Karpas-422 (cell line): ENCODE measurements at regions not wholly inside any gene's neighbourhood (a gene's known extent, or its start where the extent isn't known, plus 50 kb on each side); places are given as distances from the start of the nearest gene placed in this dataset.
"Not testable (repeated sequence)": the region's sequence is repeated elsewhere in the genome, so short reads cannot be mapped to it uniquely, and the experiment has no call there.

Experiments
- DNase-seq: peaks from one replicate; pipeline ENCODE4 v3.0.0-alpha.2; 2015
- H2AFZ ChIP-seq: fragments of 200-600 bp; sonication (generic); 2 replicates; pipeline ENCODE4 v1.6.1; 2014; ENCODE audit warnings: antibody characterized with exemption, low read length, mixed read lengths
- H3K27ac ChIP-seq: fragments of 200-600 bp; sonication (generic); 2 replicates; pipeline ENCODE4 v1.5.1; 2014; ENCODE audit warnings: mild to moderate bottlenecking, low read length, moderate library complexity
- H3K27me3 ChIP-seq: fragments of 200-600 bp; sonication (generic); 2 replicates; pipeline ENCODE4 v1.6.1; 2014; ENCODE audit warnings: low read length, mixed read lengths
- H3K36me3 ChIP-seq: fragments of 200-600 bp; sonication (generic); 2 replicates; pipeline ENCODE4 v1.6.1; 2014; ENCODE audit warnings: low read length, mixed read lengths; ENCODE audit not compliant: insufficient read depth
- H3K4me1 ChIP-seq: fragments of 200-600 bp; sonication (generic); 2 replicates; pipeline ENCODE4 v1.6.1; 2014; ENCODE audit warnings: mild to moderate bottlenecking, low read length, mixed read lengths
- H3K4me2 ChIP-seq: fragments of 200-600 bp; sonication (generic); 2 replicates; pipeline ENCODE4 v1.6.1; 2014; ENCODE audit warnings: low read length, low read depth, mild to moderate bottlenecking; ENCODE audit not compliant: poor library complexity, severe bottlenecking
- H3K4me3 ChIP-seq: fragments of 200-600 bp; sonication (generic); 2 replicates; pipeline ENCODE4 v1.5.1; 2014; ENCODE audit warnings: mild to moderate bottlenecking, antibody characterized with exemption, low read length, mixed read lengths
- H3K79me2 ChIP-seq: fragments of 200-600 bp; sonication (generic); 2 replicates; pipeline ENCODE4 v1.6.1; 2014; ENCODE audit warnings: mild to moderate bottlenecking, low read length, mixed read lengths
- H3K9ac ChIP-seq: fragments of 200-600 bp; sonication (generic); 2 replicates; pipeline ENCODE4 v1.6.0; 2014; ENCODE audit warnings: low read length
- H3K9me2 ChIP-seq: fragments of 200-600 bp; sonication (generic), shearing (Covaris generic); replicated peaks from 2 replicates; pipeline ENCODE4 v1.6.0; 2014; ENCODE audit warnings: mild to moderate bottlenecking, low read length, moderate library complexity; ENCODE audit not compliant: insufficient read depth
- H3K9me3 ChIP-seq: fragments of 300-700, 200-600 bp; sonication (generic); 2 replicates; pipeline ENCODE4 v1.6.1; 2014; ENCODE audit warnings: low read length, mixed read lengths
- H4K20me1 ChIP-seq: fragments of 200-600 bp; sonication (generic); 2 replicates; pipeline ENCODE4 v1.6.1; 2014; ENCODE audit warnings: mild to moderate bottlenecking, antibody characterized with exemption, low read length, low read depth; ENCODE audit not compliant: insufficient read depth

DNA sequence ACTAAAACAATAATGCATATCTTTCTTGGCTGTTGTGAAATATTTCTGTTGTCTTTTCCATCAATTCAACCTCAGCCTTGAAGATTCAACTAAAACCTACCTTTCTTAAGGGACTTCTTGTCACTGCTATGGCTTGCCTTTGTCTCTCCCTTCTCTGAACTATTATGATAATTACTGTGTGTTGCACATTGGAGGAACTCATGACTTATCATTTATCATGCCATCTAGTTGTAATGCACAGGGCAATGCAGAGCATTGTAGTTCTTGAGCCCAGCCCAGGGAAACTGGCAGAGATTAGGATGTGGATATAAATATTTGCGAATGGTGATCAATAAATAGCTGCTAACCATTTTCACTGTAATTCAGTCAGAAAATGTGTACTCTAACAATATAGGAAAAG is 427.1 kb upstream of the FRG2C start:
- H3K9me3 ChIP-seq = no peaks in the 10 kb centered on the region
- H3K27ac ChIP-seq = no peak overlapping the region
- H3K4me1 ChIP-seq = no peaks in the 10 kb centered on the region
- no peak overlapping the region for H3K4me2 ChIP-seq
- H3K9ac ChIP-seq = no peak overlapping the region
- no peak overlapping the region for H2AFZ ChIP-seq
- H3K27me3 ChIP-seq = no peaks in the 10 kb centered on the region
- H3K4me3 ChIP-seq = no peak overlapping the region
- DNase-seq = no peak
- H3K79me2 ChIP-seq = no peaks in the 10 kb centered on the region
- H3K36me3 ChIP-seq = no peaks in the 10 kb centered on the region
- H4K20me1 ChIP-seq = no peaks in the 10 kb centered on the region
- H3K9me2 ChIP-seq = no peaks in the 10 kb centered on the region

DNA sequence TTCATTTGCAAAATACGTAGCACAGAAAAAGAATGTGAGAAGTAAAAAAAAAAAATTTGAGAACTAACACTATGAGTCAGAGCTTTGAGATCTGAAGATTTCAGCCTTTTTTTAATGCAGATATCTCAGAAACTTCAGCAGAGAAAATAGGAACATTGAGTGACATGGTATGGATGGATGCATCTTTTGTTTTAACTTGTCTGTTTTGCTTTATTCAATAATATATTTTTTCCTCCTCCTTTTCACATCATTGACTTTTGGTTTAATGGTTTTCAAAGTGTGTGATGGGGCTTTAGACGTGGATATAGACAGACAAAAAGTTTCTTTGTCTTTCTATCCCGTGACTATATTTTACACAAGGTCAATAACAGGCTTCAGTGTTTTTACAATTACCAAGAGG is 426.7 kb upstream of the FRG2C start:
- no peaks in the 10 kb centered on the region for H3K79me2 ChIP-seq
- no peak overlapping the region for H3K27ac ChIP-seq
- H4K20me1 ChIP-seq = no peaks in the 10 kb centered on the region
- no peak overlapping the region for H3K4me2 ChIP-seq
- no peaks in the 10 kb centered on the region for H3K9me2 ChIP-seq
- H3K9me3 ChIP-seq = no peaks in the 10 kb centered on the region
- no peak overlapping the region for H3K4me3 ChIP-seq
- H3K27me3 ChIP-seq = no peaks in the 10 kb centered on the region
- H3K4me1 ChIP-seq = no peaks in the 10 kb centered on the region
- DNase-seq = no peak
- no peaks in the 10 kb centered on the region for H3K36me3 ChIP-seq
- no peak overlapping the region for H3K9ac ChIP-seq
- H2AFZ ChIP-seq = no peak overlapping the region

DNA sequence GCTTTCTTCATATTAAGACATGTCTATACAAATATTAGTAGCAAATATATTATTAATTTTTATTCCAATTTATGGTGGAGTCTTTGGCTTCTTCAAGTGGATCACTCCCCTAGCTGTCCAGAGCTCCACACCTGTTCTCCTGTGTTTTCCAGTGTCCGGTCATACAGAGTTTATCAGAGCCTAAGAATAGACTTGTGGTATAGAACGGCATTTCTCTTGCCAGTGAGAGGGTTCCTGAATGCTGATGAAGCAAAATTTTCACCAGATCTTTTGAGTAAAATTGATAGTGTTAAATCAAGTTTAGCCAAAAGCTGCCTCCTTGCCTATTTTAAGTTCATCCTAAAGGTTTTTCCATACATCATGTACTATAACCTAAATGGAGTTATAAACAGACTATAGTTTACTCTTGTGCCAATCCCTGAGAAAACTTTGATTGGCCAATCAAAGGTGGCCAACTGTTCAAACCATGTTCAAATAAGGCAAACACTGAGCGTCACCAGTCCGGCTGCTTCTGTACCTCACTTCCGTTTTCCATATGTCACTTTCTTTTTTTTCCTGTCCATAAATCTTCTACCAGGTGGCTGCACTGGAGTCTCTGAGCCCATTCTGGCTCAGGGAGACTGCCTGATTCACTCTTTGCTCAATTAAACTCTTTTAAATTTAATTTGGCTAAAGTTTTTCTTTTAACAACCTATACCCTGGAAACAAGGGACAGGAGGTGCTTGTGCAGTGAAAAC is 422.7 kb upstream of the FRG2C start:
- not testable (repeated sequence) for H3K9me2 ChIP-seq, H4K20me1 ChIP-seq, H3K4me3 ChIP-seq, H3K4me1 ChIP-seq, H3K27me3 ChIP-seq, H3K9ac ChIP-seq, H3K4me2 ChIP-seq, H2AFZ ChIP-seq, H3K27ac ChIP-seq, H3K9me3 ChIP-seq, DNase-seq, H3K36me3 ChIP-seq, H3K79me2 ChIP-seq

DNA sequence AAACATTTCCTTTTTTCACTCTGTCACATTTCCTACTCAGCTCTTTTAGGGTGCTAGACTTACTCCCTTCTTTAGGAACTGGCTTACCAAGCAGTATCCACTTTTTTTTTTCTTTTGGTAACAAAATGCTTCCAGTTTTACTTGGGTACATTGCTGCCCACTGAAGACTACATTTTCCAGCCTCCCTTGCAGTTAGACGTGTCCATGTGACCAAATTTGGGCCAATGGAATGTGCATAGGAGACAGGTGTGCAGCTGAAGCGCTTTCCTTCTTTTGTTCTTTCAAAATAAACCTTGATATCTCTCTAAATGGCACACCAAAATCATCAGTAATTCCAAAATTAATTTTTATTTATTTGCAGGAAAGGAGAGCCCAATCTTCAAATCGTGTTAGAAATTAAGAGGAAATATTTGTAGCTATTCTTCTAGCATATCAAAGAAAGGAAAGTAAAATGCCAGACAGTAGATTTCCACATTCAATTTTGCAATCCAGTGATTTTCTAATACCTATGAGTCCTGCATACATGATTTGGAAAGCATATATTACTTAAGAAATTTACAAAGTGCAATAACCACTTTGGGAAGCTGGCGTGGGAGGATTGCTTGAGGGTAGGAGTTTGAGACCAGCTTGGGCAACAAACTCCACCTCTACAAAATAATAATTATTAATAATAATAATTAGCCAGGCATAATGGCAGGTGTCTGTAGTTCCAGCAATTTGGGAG is 422.0 kb upstream of the FRG2C start:
- H3K9ac ChIP-seq = no peak overlapping the region
- no peak overlapping the region for H2AFZ ChIP-seq

GRCh38 chr3:75248974-75249373 is 415.2 kb upstream of the FRG2C start:
- Histone ChIP-seq H3K9me2 (no peaks in the 10 kb centered on the region), H3K36me3 (no peaks in the 10 kb centered on the region), H3K9ac (no peak overlapping the region), H3K4me1 (no peaks in the 10 kb centered on the region), H3K9me3 (no peaks in the 10 kb centered on the region), H3K79me2 (no peaks in the 10 kb centered on the region), H3K27ac (no peak overlapping the region), H2AFZ (no peak overlapping the region), H3K27me3 (no peaks in the 10 kb centered on the region), H3K4me2 (no peak overlapping the region), H3K4me3 (no peak overlapping the region), H4K20me1 (no peaks in the 10 kb centered on the region)
- DNase-seq = no peak

More for the DNA sequence above, 422.0 kb upstream of the FRG2C start:
- Histone ChIP-seq H3K27ac (no peak overlapping the region), H4K20me1 (no peaks in the 10 kb centered on the region), H3K9me2 (no peaks in the 10 kb centered on the region), H3K4me3 (no peak overlapping the region), H3K27me3 (no peaks in the 10 kb centered on the region), H3K4me2 (no peak overlapping the region), H3K9me3 (no peaks in the 10 kb centered on the region), H3K4me1 (no peaks in the 10 kb centered on the region), H3K36me3 (no peaks in the 10 kb centered on the region), H3K79me2 (no peaks in the 10 kb centered on the region)
- no peak for DNase-seq

- H3K36me3 ChIP-seq = no peaks in the 10 kb centered on the region
- no peak overlapping the region for H3K9ac ChIP-seq
- DNase-seq = no peak
- no peaks in the 10 kb centered on the region for H4K20me1 ChIP-seq
- no peaks in the 10 kb centered on the region for H3K27me3 ChIP-seq
- no peaks in the 10 kb centered on the region for H3K79me2 ChIP-seq
- H3K4me3 ChIP-seq = no peak overlapping the region
- no peak overlapping the region for H2AFZ ChIP-seq
- H3K4me2 ChIP-seq = no peak overlapping the region
- no peaks in the 10 kb centered on the region for H3K9me3 ChIP-seq
- no peak overlapping the region for H3K27ac ChIP-seq
- no peaks in the 10 kb centered on the region for H3K9me2 ChIP-seq
- H3K4me1 ChIP-seq = no peaks in the 10 kb centered on the region
Observed at GRCh38 chr3:75254685-75255084, 409.4 kb upstream of the FRG2C start.

GRCh38 chr3:75258825-75259683 is 405.1 kb upstream of the FRG2C start:
- H3K4me3 ChIP-seq, H3K27me3 ChIP-seq, H3K36me3 ChIP-seq, H2AFZ ChIP-seq, H3K9me2 ChIP-seq, H3K9ac ChIP-seq, H4K20me1 ChIP-seq, H3K4me2 ChIP-seq, H3K4me1 ChIP-seq, H3K27ac ChIP-seq, H3K79me2 ChIP-seq, H3K9me3 ChIP-seq: not testable (repeated sequence)
- DNase-seq = peak; percentile 64

- not testable (repeated sequence) for H4K20me1 ChIP-seq, H3K27ac ChIP-seq, H3K36me3 ChIP-seq, H3K9ac ChIP-seq, DNase-seq, H3K79me2 ChIP-seq, H3K9me2 ChIP-seq, H3K4me1 ChIP-seq, H3K4me3 ChIP-seq, H3K4me2 ChIP-seq, H3K9me3 ChIP-seq, H2AFZ ChIP-seq, H3K27me3 ChIP-seq
Observed at GRCh38 chr3:75260975-75261374, 403.2 kb upstream of the FRG2C start.
